VCaP (cell line): ENCODE measurements at regions not wholly inside any gene's neighbourhood (a gene's known extent, or its start where the extent isn't known, plus 50 kb on each side); places are given as distances from the start of the nearest gene placed in this dataset.

Experiments used
- H3K27ac ChIP-seq: fragments of 450-650 bp; 2 replicates; pipeline ENCODE4 v1.5.1; 2017
- TF ChIP-seq, protein P1 (sequence below): fragments of 450-650 bp; conservative IDR thresholded peaks from 2 replicates; pipeline ENCODE4 v1.5.1; 2017; ENCODE audit warnings: mild to moderate bottlenecking, moderate library complexity

DNA sequence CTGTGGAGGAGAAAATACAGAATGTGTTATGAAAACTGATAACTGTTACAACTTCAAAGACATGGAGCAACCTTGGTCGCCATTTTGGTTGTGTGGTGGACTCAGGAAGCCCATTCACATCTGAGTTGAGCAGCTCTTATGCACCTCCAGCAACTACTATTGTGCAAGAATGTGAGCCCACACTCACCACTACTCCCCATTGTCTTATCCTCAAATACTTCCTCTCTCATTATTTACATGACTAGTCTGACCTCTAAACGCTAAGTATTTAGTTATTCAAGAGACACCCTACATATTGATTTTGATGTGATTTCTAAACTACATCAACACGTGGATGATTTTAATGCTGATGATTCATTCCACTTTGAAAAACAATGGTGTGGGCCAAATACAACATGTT is 516.6 kb upstream of the CLINT1 start:
- no peak overlapping the region for H3K27ac ChIP-seq
- TF ChIP-seq, protein P1, sequence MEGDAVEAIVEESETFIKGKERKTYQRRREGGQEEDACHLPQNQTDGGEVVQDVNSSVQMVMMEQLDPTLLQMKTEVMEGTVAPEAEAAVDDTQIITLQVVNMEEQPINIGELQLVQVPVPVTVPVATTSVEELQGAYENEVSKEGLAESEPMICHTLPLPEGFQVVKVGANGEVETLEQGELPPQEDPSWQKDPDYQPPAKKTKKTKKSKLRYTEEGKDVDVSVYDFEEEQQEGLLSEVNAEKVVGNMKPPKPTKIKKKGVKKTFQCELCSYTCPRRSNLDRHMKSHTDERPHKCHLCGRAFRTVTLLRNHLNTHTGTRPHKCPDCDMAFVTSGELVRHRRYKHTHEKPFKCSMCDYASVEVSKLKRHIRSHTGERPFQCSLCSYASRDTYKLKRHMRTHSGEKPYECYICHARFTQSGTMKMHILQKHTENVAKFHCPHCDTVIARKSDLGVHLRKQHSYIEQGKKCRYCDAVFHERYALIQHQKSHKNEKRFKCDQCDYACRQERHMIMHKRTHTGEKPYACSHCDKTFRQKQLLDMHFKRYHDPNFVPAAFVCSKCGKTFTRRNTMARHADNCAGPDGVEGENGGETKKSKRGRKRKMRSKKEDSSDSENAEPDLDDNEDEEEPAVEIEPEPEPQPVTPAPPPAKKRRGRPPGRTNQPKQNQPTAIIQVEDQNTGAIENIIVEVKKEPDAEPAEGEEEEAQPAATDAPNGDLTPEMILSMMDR: no peak

DNA sequence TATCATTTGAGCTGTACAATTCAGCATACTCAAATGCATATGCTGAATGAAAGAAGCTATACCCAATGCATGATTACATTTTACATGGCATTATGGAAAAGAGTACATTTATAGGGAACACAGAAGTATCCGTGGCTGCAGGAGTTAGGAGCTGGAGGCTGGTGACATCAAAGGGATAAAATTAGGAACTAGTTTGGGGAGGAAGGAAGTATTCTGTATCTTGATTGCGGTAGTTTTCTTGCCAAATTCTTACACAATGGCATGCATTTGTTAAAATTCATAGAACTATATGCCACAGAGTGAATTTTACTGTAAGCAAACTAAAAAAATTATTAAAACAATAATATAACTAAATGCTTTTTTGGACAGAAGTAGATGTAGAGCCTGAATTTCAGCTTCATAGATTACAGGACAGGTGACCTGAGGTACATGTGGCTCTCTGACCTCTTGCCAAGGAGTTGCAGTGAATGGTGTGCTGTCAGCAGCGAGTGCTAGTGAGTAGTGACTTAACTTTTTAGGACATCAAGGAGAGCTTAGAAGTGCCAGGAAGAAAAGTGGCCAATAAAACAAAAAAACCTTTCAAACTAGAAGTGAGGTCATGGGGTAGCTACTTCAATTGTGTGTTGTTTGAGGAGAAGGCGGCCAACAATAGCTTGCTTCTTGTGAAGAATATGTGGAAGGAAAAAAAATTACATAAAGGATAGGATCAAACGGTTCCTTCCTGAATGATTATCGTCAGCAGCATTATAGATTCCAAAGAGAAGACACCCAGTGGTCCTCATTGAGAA is 514.9 kb upstream of the CLINT1 start:
- H3K27ac ChIP-seq: no peak overlapping the region
- TF ChIP-seq, protein P1: no peak

DNA sequence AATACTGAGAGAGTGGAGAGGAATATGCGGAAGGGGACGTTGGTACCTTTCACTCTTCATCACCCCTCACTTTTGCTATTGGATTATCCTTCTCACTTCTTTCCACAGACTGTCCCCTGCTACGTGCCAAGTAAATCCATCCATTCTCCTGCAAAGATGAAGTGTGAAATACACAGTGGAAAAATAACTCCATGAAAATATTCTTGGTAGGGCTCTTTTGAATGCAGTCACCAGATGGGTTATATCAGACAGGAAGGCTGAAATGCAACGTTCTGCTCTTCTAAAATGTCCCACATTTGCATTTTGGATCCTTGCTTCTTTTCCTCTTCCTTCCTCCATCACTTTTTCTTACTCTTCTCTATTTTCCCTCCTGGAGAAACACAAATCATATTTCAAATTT is 510.3 kb upstream of the CLINT1 start:
- H3K27ac ChIP-seq: no peak overlapping the region
- TF ChIP-seq, protein P1: no peak

DNA sequence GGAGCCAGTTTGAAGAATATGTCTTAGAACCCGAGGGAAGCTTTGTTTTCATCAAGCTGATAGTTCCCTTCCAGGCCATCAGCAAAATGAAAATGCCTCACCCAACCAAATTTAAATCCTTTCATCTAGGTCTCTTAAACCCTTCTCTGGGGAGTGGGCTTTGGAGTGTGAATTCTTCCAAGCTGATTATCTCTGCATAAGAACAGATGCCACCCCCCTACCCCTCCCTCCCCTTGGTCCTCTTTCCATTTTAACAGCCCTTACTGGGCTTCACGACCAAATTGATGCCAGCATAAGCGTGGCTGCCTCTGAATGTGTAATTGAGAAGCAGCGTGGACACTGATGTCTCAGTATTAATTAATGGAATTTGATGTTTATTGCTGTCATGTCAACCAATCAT is 509.7 kb upstream of the CLINT1 start:
- TF ChIP-seq, protein P1: no peak
- no peak overlapping the region for H3K27ac ChIP-seq

DNA sequence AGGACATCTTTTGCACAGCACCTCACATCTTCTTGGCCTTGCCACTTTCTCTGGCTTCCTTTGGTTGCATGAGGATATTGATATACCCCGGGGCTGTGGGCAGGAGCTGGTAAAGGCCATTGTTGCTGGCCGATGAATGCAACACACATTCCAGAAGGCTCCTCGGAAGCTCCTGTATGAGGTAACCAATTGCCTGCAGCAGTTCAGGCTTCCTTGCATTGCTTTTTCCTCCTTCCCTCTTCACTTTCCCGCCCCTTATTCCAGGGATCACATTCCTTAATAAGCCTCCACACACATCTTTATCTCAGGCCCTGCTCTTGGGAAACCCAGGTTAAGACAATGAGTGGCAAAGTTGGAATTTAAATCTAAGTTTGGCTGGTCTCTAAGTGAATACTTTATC is 505.4 kb upstream of the CLINT1 start:
- TF ChIP-seq, protein P1: no peak

DNA sequence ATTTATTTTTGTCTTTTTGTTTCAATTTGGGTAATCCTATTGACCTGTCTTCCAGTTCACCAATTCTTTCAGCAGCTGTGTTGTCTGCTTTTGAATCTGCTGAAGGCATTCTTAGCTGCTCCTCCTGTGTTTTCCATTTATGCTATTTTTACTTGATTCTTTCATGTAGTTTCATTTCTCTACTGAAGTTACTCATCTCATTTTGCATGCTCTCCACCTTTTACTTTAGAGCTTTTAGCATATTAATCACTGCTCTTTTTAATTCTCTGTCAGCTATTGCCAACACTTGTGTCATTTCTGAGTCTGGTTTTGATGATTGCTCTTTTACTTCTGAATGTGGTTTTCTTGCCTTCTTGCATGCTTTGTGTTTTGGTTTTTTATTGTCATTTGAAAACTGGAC is 496.0 kb upstream of the CLINT1 start:
- TF ChIP-seq, protein P1: no peak
- no peak overlapping the region for H3K27ac ChIP-seq

More for the DNA sequence above, 505.4 kb upstream of the CLINT1 start:
- H3K27ac ChIP-seq: no peak overlapping the region

DNA sequence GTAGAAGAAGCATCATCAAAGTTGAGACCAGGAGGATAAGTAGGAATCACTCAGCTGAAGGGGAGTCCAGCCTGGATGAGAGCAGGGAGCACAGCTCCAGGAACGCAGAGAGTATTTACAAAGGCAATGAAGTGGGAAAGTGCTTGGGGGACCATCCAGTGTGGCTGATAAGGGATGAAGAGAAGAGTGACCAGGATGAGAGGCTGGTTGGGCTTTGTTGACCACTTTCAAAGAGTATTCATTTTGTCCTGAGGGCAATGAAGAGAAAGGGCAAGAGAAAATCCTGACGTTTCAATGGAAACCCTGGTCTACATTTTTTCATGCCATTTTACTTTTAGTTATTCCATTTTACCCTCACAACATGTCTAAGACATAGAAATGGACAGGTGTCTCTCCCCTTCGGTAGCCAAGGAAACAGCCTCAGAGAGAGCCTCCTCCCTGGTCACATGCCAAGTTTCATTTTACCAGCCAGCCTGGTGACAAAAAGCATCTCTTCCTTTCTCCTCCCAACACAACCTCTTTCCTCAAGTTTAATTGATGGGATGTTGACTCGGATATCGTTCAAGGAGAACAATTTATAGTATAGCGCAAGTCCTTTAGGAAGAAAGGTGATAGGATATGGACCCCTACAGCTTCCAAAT is 492.7 kb upstream of the CLINT1 start:
- TF ChIP-seq, protein P1: no peak
- H3K27ac ChIP-seq: no peak overlapping the region
